Prostate gland (tissue), 2 donors: ENCODE measurements at regions not wholly inside any gene's neighbourhood (a gene's known extent, or its start where the extent isn't known, plus 50 kb on each side); places are given as distances from the start of the nearest gene placed in this dataset.

Experiments
- DNase-seq: peaks from one replicate; pipeline ENCODE4 v3.0.0-alpha.2; 2019; ENCODE audit warnings: low spot score
- H3K27ac ChIP-seq, 2 donors: fragments of 200-600 bp; sonication (generic); 2 replicates each; pipeline ENCODE4 v1.5.1; 2017 to 2019
- H3K27me3 ChIP-seq: fragments of 200-600 bp; sonication (generic); replicated peaks from 2 replicates; pipeline ENCODE4 v1.5.1; 2019; ENCODE audit not compliant: insufficient read depth
- H3K36me3 ChIP-seq, 2 donors: fragments of 200-600 bp; sonication (generic); 1 replicate in 1 of 2; 2 replicates in 1 of 2; pipeline versions ENCODE4 v1.5.1 to v1.8.1; 2017 to 2019
- H3K4me1 ChIP-seq: fragments of 200-600 bp; sonication (generic); replicated peaks from 2 replicates; pipeline ENCODE4 v1.5.1; 2019
- H3K4me3 ChIP-seq, 2 donors: fragments of 200-600 bp; sonication (generic); 2 replicates each; pipeline ENCODE4 v1.5.1; 2017 to 2019
- H3K9me3 ChIP-seq: fragments of 200-600 bp; sonication (generic); 2 replicates; pipeline ENCODE4 v1.5.1; 2017
- CTCF ChIP-seq, 4 experiments: fragments of 200-600 bp in 2 of 4; fragments of 450-650 bp in 2 of 4; sonication (generic) in 2 of 4; IDR thresholded peaks; 1 replicate in 3 of 4; 2 replicates in 1 of 4; pipeline ENCODE4 v1.5.1; 2016 to 2019; ENCODE audit warnings: antibody characterized with exemption in 4 of 4, mild to moderate bottlenecking in 2 of 4, moderate library complexity in 2 of 4
- POLR2A ChIP-seq: fragments of 450-650 bp; IDR thresholded peaks from one replicate; pipeline ENCODE4 v1.6.1; 2016; ENCODE audit warnings: antibody characterized with exemption, mild to moderate bottlenecking
- POLR2AphosphoS5 ChIP-seq: sonication (generic); formaldehyde crosslinking; IDR thresholded peaks from one replicate; pipeline ENCODE4 v1.6.1; 2017; ENCODE audit warnings: antibody characterized with exemption
- WGBS: methylation state at CpG from one replicate; pipeline ENCODE4 v1.1.5; 2018; 5-methylcytosine and 5-hydroxymethylcytosine counted together
- intact Hi-C: fragments of 100-400 bp; cut with DNase I; formaldehyde crosslinking; loops from one replicate; pipeline ENCODE4 v1.14.2; 2022

- WGBS = 93% methylated on average over 4 of the region's 4 CpGs
Observed at GRCh38 chr9:108680946-108681345, 174.8 kb downstream of the ACTL7B start.

GRCh38 chr9:108677776-108678175 lies 178.0 kb downstream of the ACTL7B start:
- DNase-seq = no peak
- Histone ChIP-seq H3K27me3 (no peaks in the 10 kb centered on the region), H3K9me3 (no peaks in the 10 kb centered on the region), H3K36me3 (no peaks in the 10 kb centered on the region), H3K4me1 (no peaks in the 10 kb centered on the region), H3K27ac (no peak overlapping the region), H3K4me3 (no peak overlapping the region)
- intact Hi-C loops = no loop called here
- 95% methylated on average over 6 of the region's 6 CpGs for WGBS
- no peak for TF ChIP-seq POLR2A
- TF ChIP-seq CTCF (IDR thresholded peaks at IDR 0.05) = no peak
- TF ChIP-seq POLR2AphosphoS5 = no peak

More at GRCh38 chr9:108680946-108681345, 174.8 kb downstream of the ACTL7B start:
- H3K27ac ChIP-seq = no peak overlapping the region
- no peaks in the 10 kb centered on the region for H3K4me1 ChIP-seq
- no peaks in the 10 kb centered on the region for H3K27me3 ChIP-seq
- no peak for DNase-seq
- H3K9me3 ChIP-seq = no peaks in the 10 kb centered on the region
- TF ChIP-seq POLR2AphosphoS5 (no peak), CTCF (IDR thresholded peaks at IDR 0.05) (no peak), POLR2A (no peak)
- no peaks in the 10 kb centered on the region for H3K36me3 ChIP-seq
- intact Hi-C loops = no loop called here
- no peak overlapping the region for H3K4me3 ChIP-seq

GRCh38 chr9:108676355-108676754 lies 179.4 kb downstream of the ACTL7B start:
- intact Hi-C loops = no loop called here
- Histone ChIP-seq H3K27me3 (no peaks in the 10 kb centered on the region), H3K27ac (no peak overlapping the region), H3K9me3 (no peaks in the 10 kb centered on the region), H3K4me1 (no peaks in the 10 kb centered on the region), H3K36me3 (no peaks in the 10 kb centered on the region), H3K4me3 (no peak overlapping the region)
- no peak for DNase-seq
- TF ChIP-seq POLR2AphosphoS5 (no peak), CTCF (IDR thresholded peaks at IDR 0.05) (no peak), POLR2A (no peak)
- 70% methylated on average over 4 of the region's 4 CpGs for WGBS

GRCh38 chr9:108675708-108676107 lies 180.1 kb downstream of the ACTL7B start:
- DNase-seq = no peak
- Histone ChIP-seq H3K4me1 (no peaks in the 10 kb centered on the region), H3K9me3 (no peaks in the 10 kb centered on the region), H3K27me3 (no peaks in the 10 kb centered on the region), H3K27ac (no peak overlapping the region), H3K4me3 (no peak overlapping the region), H3K36me3 (no peaks in the 10 kb centered on the region)
- intact Hi-C loops = no loop called here
- WGBS = 94% methylated on average over 2 of the region's 2 CpGs
- no peak for TF ChIP-seq CTCF (IDR thresholded peaks at IDR 0.05)
- TF ChIP-seq POLR2A = no peak
- TF ChIP-seq POLR2AphosphoS5 = no peak

GRCh38 chr9:108674766-108675530 lies 180.8 kb downstream of the ACTL7B start:
- Histone ChIP-seq H3K27ac (no peak overlapping the region), H3K4me1 (no peaks in the 10 kb centered on the region), H3K9me3 (no peaks in the 10 kb centered on the region), H3K27me3 (no peaks in the 10 kb centered on the region), H3K36me3 (no peaks in the 10 kb centered on the region), H3K4me3 (no peak overlapping the region)
- TF ChIP-seq CTCF (IDR thresholded peaks at IDR 0.05) (no peak), POLR2AphosphoS5 (no peak), POLR2A (no peak)
- 97% methylated on average over 6 of the region's 6 CpGs for WGBS
- no peak for DNase-seq
- intact Hi-C loops = no loop called here
